Natural killer cell (primary cell): ENCODE measurements at regions not wholly inside any gene's neighbourhood (a gene's known extent, or its start where the extent isn't known, plus 50 kb on each side); places are given as distances from the start of the nearest gene placed in this dataset.
A peak's percentile ranks its signal among the peaks of the same experiment; 100 is the strongest.

Experiments
- ATAC-seq, 3 donors: fragments of 150-1000 bp in 2 of 3; fragments of 200-7000 bp in 1 of 3; cut with Tn5 transposase; 1 replicate in 1 of 3; 2 replicates in 2 of 3; pipeline ENCODE4 v1.10.0; 2021; ENCODE audit warnings: mild to moderate bottlenecking in 2 of 3, moderate library complexity in 2 of 3
- DNase-seq, 2 donors: peaks; one replicate each; pipeline versions ENCODE4 v3.0.0 to v3.0.0-alpha.2; 2013 to 2021; ENCODE audit warnings: mixed read lengths in 1 of 2
- H3K27ac ChIP-seq: one replicate; pipeline ENCODE4 v1.5.1; 2013; ENCODE audit warnings: mild to moderate bottlenecking, low read length
- H3K27me3 ChIP-seq: one replicate; pipeline ENCODE4 v1.6.1; 2013; ENCODE audit warnings: low read length; ENCODE audit not compliant: control insufficient read depth, insufficient read depth
- H3K36me3 ChIP-seq: one replicate; pipeline ENCODE4 v1.6.1; 2013; ENCODE audit warnings: low read length; ENCODE audit not compliant: control insufficient read depth, insufficient read depth
- H3K4me1 ChIP-seq: one replicate; pipeline ENCODE4 v1.6.1; 2013; ENCODE audit warnings: low read length; ENCODE audit not compliant: control insufficient read depth, insufficient read depth
- H3K4me3 ChIP-seq: one replicate; pipeline ENCODE4 v1.5.1; 2013; ENCODE audit warnings: low read length
- H3K9me3 ChIP-seq: one replicate; pipeline ENCODE4 v1.6.1; 2013; ENCODE audit warnings: low read length; ENCODE audit not compliant: control insufficient read depth, insufficient read depth
- H3K27ac Mint-ChIP-seq, 2 donors: one replicate each; pipeline ENCODE4 v1.8.0; 2022; ENCODE audit warnings: mild to moderate bottlenecking in 2 of 2, mixed read lengths in 2 of 2, moderate library complexity in 1 of 2
- H3K27me3 Mint-ChIP-seq, 2 donors: one replicate each; pipeline ENCODE4 v1.8.0; 2022; ENCODE audit warnings: low read depth in 2 of 2, mixed read lengths in 2 of 2
- H3K36me3 Mint-ChIP-seq: one replicate; pipeline ENCODE4 v1.8.0; 2022; ENCODE audit warnings: mixed read lengths
- H3K4me1 Mint-ChIP-seq, 2 donors: one replicate each; pipeline ENCODE4 v1.8.0; 2022; ENCODE audit warnings: mixed read lengths in 2 of 2
- H3K4me3 Mint-ChIP-seq: one replicate; pipeline ENCODE4 v1.8.0; 2022; ENCODE audit warnings: mild to moderate bottlenecking, moderate library complexity, mixed read lengths
- H3K9me3 Mint-ChIP-seq, 2 donors: one replicate each; pipeline ENCODE4 v1.8.0; 2022; ENCODE audit warnings: mixed read lengths in 2 of 2
- CTCF ChIP-seq: fragments of 200-600 bp; IDR thresholded peaks from one replicate; pipeline ENCODE4 v1.8.0; 2022; ENCODE audit warnings: antibody characterized with exemption
- WGBS: methylation state at CpG from one replicate; pipeline ENCODE4 v1.1.7; 2013; ENCODE audit warnings: missing lambda C conversion rate; ENCODE audit not compliant: insufficient coverage; 5-methylcytosine and 5-hydroxymethylcytosine counted together
- intact Hi-C: fragments of 100-400 bp; cut with micrococcal nuclease; formaldehyde crosslinking; loops from one replicate; pipeline ENCODE4 v1.14.2; 2022

DNA sequence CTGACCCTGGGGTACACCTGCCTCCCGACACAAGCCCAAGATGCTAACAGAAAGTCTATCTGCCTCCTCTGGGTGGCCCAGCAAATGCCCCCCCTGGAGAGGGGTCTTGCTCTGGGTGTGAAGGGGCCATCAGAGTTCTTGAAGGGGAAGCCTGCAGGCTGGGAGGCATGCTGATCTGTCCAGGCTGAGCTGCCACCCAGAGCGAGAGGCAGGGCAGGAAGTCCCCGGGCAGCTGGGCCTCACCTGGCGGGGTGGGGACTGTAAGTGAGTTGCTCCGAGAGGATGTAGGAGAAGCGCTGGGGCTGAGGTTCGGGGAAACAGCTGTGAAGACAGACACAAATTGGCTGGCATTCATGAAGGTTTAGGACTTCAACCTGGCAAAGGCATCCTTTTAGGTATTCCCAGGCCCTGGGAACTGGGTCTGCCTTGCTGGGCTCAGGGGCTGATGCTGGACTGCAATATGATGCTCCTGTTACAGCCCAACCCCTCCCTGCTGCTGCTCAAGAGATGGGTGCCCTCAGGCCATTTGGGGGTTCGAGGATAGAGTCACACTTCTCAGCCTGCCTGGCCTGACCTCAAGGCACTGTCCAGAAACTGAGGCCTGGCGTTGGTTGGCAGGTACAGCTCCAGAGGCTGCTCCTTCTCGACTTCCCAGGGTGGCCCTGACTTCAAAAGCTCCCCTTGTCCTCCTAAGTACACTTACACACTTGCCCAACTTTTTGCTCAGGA is 60.2 kb upstream of the LYVE1 start:
- peaks cover 0 to 2% of the 10 kb centered on the region in 2 donors for H3K27me3 Mint-ChIP-seq
- Histone ChIP-seq H3K27ac (no peak overlapping the region), H3K27me3 (no peaks in the 10 kb centered on the region), H3K36me3 (no peaks in the 10 kb centered on the region), H3K4me1 (peaks cover 22% of the 10 kb centered on the region), H3K9me3 (no peaks in the 10 kb centered on the region), H3K4me3 (no peak overlapping the region)
- H3K4me1 Mint-ChIP-seq = peaks cover 2 to 3% of the 10 kb centered on the region in 2 donors
- H3K4me3 Mint-ChIP-seq = no peak overlapping the region
- H3K9me3 Mint-ChIP-seq = no peaks in the 10 kb centered on the region
- no peak for TF ChIP-seq CTCF
- intact Hi-C loops = no loop called here
- H3K27ac Mint-ChIP-seq = no peak overlapping the region
- ATAC-seq (no peak), DNase-seq (peak in 1 of 2 donors; percentile 48)
- no peaks in the 10 kb centered on the region for H3K36me3 Mint-ChIP-seq
- 57% methylated on average over 10 of the region's 10 CpGs for WGBS

- H3K27me3 Mint-ChIP-seq = peaks cover 0 to 2% of the 10 kb centered on the region in 2 donors
- peaks cover 11 to 12% of the 10 kb centered on the region in 2 donors for H3K4me1 Mint-ChIP-seq
- intact Hi-C loops = no loop called here
- H3K4me1 ChIP-seq = peaks cover 30% of the 10 kb centered on the region
- H3K36me3 ChIP-seq = no peaks in the 10 kb centered on the region
- no peaks in the 10 kb centered on the region for H3K27me3 ChIP-seq
- H3K27ac Mint-ChIP-seq = no peak overlapping the region
- DNase-seq (no peak), ATAC-seq (no peak)
- no peaks in the 10 kb centered on the region for H3K36me3 Mint-ChIP-seq
- no peaks in the 10 kb centered on the region for H3K9me3 ChIP-seq
- no peak overlapping the region for H3K4me3 Mint-ChIP-seq
- H3K27ac ChIP-seq = no peak overlapping the region
- 78% methylated on average over 5 of the region's 5 CpGs for WGBS
- H3K4me3 ChIP-seq = no peak overlapping the region
- TF ChIP-seq CTCF = no peak
- no peaks in the 10 kb centered on the region for H3K9me3 Mint-ChIP-seq
These were observed 59.4 kb upstream of the LYVE1 start for GRCh38 chr11:10627816-10628215.

DNA sequence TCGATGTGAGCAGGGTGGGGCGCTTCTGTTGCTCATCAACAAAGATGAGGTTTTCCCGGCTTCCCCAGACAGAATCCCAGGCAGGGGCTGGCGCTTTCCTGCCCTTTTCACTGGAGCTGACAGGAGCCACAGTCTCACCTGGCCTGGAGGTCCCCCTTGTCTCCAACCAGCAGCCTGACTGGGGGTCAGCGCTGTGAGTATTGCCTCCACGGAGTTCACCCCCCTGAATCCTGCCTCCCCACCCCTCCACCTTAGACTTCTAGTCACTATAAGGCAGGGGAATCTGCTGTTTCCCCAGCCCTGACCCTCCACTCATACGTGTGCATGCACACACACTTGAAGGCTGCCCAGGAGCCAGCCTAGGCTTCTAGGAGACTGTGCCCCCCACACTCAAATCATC is 58.8 kb upstream of the LYVE1 start:
- Histone ChIP-seq H3K9me3 (no peaks in the 10 kb centered on the region), H3K27ac (no peak overlapping the region), H3K27me3 (no peaks in the 10 kb centered on the region), H3K36me3 (no peaks in the 10 kb centered on the region), H3K4me3 (no peak overlapping the region), H3K4me1 (peaks cover 31% of the 10 kb centered on the region)
- no peak overlapping the region for H3K27ac Mint-ChIP-seq
- no peaks in the 10 kb centered on the region for H3K36me3 Mint-ChIP-seq
- intact Hi-C loops = no loop called here
- H3K4me3 Mint-ChIP-seq = no peak overlapping the region
- ATAC-seq (no peak), DNase-seq (no peak)
- H3K9me3 Mint-ChIP-seq = no peaks in the 10 kb centered on the region
- 92% methylated on average over 7 of the region's 7 CpGs for WGBS
- H3K27me3 Mint-ChIP-seq = peaks cover 0 to 2% of the 10 kb centered on the region in 2 donors
- peaks cover 11 to 12% of the 10 kb centered on the region in 2 donors for H3K4me1 Mint-ChIP-seq
- TF ChIP-seq CTCF = no peak

GRCh38 chr11:10625982-10626311 is 57.5 kb upstream of the LYVE1 start:
- Mint-ChIP-seq H3K27ac (no peak overlapping the region), H3K27me3 (no peaks in the 10 kb centered on the region), H3K4me3 (no peak overlapping the region), H3K36me3 (no peaks in the 10 kb centered on the region), H3K4me1 (peaks cover 11 to 12% of the 10 kb centered on the region in 2 donors), H3K9me3 (no peaks in the 10 kb centered on the region)
- Histone ChIP-seq H3K27ac (no peak overlapping the region), H3K4me3 (no peak overlapping the region), H3K36me3 (no peaks in the 10 kb centered on the region), H3K4me1 (peaks cover 31% of the 10 kb centered on the region), H3K27me3 (no peaks in the 10 kb centered on the region), H3K9me3 (no peaks in the 10 kb centered on the region)
- no peak for ATAC-seq
- no peak for TF ChIP-seq CTCF
- 93% methylated on average over 13 of the region's 13 CpGs for WGBS
- intact Hi-C loops = no loop called here
- DNase-seq = no peak
